Right ventricle myocardium superior (tissue), 1 donor: ENCODE measurements at regions not wholly inside any gene's neighbourhood (a gene's known extent, or its start where the extent isn't known, plus 50 kb on each side); places are given as distances from the start of the nearest gene placed in this dataset.
"Not testable (repeated sequence)": the region's sequence is repeated elsewhere in the genome, so short reads cannot be mapped to it uniquely, and the experiment has no call there.

Source experiments
- ATAC-seq: fragments of 200-7000 bp; cut with Tn5 transposase; one replicate; pipeline ENCODE4 v1.9.1; 2020; ENCODE audit warnings: mild to moderate bottlenecking; ENCODE audit not compliant: poor library complexity
- DNase-seq: peaks from one replicate; pipeline ENCODE4 v3.0.0-alpha.2; 2020
- intact Hi-C: fragments of 100-400 bp; cut with DNase I; formaldehyde crosslinking; loops from one replicate; pipeline ENCODE4 v1.11.2; 2022
- donor health status: DM: no; HTN: yes; CAD: no; lungs with severe emphysema.

GRCh38 chr11:22459048-22459447 is 120.9 kb downstream of the SLC17A6 start:
- DNase-seq: no peak
- no peak for ATAC-seq
- intact Hi-C loops: no loop called here

- no peak for DNase-seq
- intact Hi-C loops: no loop called here
- ATAC-seq: no peak
Measured at GRCh38 chr11:22458161-22458560, 120.0 kb downstream of the SLC17A6 start.

DNA sequence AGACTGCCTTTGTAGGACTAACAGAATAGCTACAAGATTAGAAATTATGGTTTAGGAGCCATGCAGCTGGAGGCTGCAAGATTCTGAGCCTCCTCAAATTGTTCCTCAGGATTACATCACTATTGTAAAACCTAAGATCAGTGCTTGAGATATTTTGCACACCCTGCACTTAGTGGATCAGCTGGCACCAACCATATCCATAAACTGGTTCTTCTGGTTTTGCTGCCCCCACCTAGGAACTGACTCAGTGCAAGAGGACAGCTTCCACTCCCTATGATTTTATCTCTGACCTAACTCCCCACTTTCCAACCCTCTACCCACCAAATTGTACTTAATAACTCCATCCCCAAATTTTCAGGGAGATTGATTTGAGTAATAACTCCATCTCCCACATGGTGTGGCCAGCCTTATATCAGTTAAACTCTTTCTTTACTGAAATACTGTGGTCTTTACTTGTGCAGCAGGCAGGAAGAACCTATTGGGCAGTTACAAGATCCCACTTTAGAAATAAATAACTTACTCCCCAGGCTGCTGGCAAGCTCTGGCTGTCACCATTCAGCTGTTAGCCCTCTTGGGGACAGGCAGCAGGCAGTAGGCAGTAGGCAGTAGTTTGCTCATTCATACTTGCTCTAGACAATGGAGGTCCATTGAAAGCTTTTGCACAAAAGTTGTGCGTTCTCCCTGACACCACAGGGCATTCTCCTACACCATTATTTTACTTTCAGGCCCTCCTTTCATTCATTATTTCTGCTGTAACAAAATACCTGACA is 119.0 kb downstream of the SLC17A6 start:
- intact Hi-C loops: no loop called here
- DNase-seq (no peak), ATAC-seq (no peak)

GRCh38 chr11:22454461-22455090 is 116.4 kb downstream of the SLC17A6 start:
- DNase-seq (no peak), ATAC-seq (no peak)
- intact Hi-C loops: no loop called here

GRCh38 chr11:22449441-22449840 is 111.3 kb downstream of the SLC17A6 start:
- intact Hi-C loops: no loop called here
- no peak for DNase-seq
- ATAC-seq: no peak

DNA sequence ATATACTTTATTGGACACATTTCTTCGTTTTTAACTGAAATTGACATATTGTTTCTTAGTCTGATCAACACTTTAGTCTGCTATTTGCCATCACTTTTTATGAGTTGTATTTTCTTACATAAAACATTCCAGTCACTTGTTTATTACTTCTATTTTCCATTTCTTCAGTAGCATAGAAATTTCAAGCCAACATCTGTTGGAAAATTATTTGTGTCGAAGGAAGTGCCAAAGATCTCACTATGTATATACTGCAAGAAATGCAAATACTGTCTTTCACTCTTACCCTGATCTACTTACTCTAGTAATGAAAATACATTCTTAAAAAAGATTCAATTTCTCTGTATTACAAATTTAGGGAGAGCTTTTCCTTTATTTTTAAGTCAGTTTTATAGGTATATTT is 105.9 kb downstream of the SLC17A6 start:
- intact Hi-C loops: no loop called here
- DNase-seq (no peak), ATAC-seq (no peak)

- intact Hi-C loops: no loop called here
- DNase-seq (no peak), ATAC-seq (no peak)
Measured at GRCh38 chr11:22441831-22442230, 103.7 kb downstream of the SLC17A6 start.

- DNase-seq, ATAC-seq, intact Hi-C loops: not testable (repeated sequence)
Measured at GRCh38 chr11:22435582-22435981, 97.4 kb downstream of the SLC17A6 start.

- intact Hi-C loops: no loop called here
- DNase-seq: no peak
Measured at GRCh38 chr11:22433517-22433916, 95.3 kb downstream of the SLC17A6 start.

DNA sequence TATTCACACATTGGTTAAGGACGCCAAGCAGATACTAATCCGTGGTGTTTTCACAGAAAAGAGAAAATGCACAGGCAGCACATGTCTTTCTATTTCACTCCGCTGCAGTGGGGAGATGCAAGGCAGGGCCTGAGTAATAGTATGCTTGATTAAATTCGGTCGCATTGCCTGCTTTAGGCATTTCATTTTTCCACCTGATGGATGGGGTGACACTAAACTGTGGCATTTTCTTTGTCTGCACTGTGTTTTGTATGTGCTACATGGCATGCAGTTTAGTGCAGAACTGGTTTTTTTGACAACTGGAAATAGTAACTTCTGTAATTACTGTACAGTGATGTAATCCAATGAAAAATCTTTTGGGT is 94.9 kb downstream of the SLC17A6 start:
- ATAC-seq: no peak
- no peak for DNase-seq
- intact Hi-C loops: no loop called here

More at GRCh38 chr11:22433517-22433916, 95.3 kb downstream of the SLC17A6 start:
- no peak for ATAC-seq

DNA sequence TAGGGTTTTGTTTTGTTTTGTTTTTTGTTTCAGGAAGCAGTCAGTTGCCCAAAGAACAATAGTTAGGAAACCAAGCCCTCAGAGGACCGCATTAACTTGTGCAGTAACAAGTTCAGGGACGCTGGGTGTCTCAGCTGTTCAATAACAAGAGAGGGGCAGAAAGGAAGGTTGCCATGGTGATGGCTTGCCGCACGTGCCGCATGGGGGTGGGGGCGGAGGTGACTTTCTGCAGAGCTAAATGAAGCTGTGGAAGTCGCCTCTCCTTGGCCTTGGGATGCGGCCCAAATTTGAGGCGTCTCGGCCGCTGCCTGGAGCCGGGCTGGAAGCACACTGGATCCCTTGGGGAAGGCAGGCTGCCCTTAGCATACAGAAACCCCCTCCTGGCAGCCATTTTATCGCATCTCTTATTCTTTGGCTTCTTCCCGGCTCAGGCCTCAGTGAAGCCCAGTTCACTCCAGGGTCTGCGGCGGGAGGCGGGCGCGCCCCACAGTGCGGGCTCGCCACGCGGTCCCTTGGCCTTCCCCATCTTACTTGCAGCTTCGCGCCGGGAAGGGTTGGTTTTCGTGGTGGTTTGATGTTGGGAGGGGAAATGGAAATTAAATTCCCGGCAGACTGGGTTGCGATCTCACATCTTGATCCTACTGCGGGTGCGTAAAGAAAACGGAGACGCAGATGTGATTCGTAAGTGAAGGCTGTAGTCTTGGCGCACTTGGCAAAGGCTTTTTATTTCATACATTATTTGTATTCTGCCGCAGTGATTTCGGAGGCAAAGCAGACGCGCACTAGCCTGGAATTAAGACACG is 94.3 kb downstream of the SLC17A6 start:
- DNase-seq: peak; percentile 57
- ATAC-seq: peak; percentile 64
- intact Hi-C loops: no loop called here

- intact Hi-C loops: no loop called here
- DNase-seq: no peak
- ATAC-seq: no peak
Measured at GRCh38 chr11:22431106-22431505, 92.9 kb downstream of the SLC17A6 start.

DNA sequence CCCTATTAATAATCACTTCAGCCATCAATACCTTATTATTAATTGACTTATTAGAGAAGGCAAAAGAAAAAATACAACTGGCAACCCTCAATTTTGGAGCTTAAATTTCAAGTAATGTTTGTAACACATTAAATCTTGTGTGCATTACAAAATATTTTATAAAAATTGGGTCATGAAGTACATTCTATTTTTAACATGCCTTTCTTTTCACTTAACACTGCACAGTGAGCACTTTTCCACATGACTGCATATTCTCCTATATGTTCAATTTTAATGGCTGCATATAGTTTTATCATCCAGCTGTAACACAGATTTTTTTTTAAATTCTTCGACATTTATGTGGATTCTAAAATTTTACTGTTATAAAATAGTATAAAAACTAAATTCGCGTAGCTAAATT is 92.5 kb downstream of the SLC17A6 start:
- ATAC-seq: no peak
- no peak for DNase-seq
- intact Hi-C loops: no loop called here

- ATAC-seq (no peak), DNase-seq (no peak)
- intact Hi-C loops: no loop called here
Measured at GRCh38 chr11:22430141-22430541, 92.0 kb downstream of the SLC17A6 start.
